DOHH2 (cell line): ENCODE measurements at regions not wholly inside any gene's neighbourhood (a gene's known extent, or its start where the extent isn't known, plus 50 kb on each side); places are given as distances from the start of the nearest gene placed in this dataset.

Experiments
- CTCF ChIP-seq: fragments of 200-600 bp; sonication (generic); IDR thresholded peaks from one replicate; pipeline ENCODE4 v1.5.1; 2014; ENCODE audit warnings: antibody characterized with exemption, mild to moderate bottlenecking, low read depth, low read length; ENCODE audit not compliant: poor library complexity, severe bottlenecking
- EZH2phosphoT487 ChIP-seq: fragments of 200-600 bp; sonication (generic); IDR thresholded peaks from 2 replicates; pipeline ENCODE4 v1.6.1; 2017; ENCODE audit warnings: borderline replicate concordance, mild to moderate bottlenecking, antibody characterized with exemption, low read length, moderate library complexity, mixed read lengths

GRCh38 chr17:13879961-13880466, 189.3 kb upstream of the COX10 start:
- TF ChIP-seq CTCF (no peak), EZH2phosphoT487 (no peak)
